Pancreas (tissue), 10 donors: ENCODE measurements at regions not wholly inside any gene's neighbourhood (a gene's known extent, or its start where the extent isn't known, plus 50 kb on each side); places are given as distances from the start of the nearest gene placed in this dataset.
A peak's percentile ranks its signal among the peaks of the same experiment; 100 is the strongest.

Experiments used
- ATAC-seq, 4 donors: fragments of 200-7000 bp; cut with Tn5 transposase; one replicate each; pipeline versions ENCODE4 v1.8.0 to v1.9.1; 2020; ENCODE audit warnings: mild to moderate bottlenecking in 4 of 4, moderate library complexity in 4 of 4
- DNase-seq, 6 donors: peaks; one replicate each; pipeline ENCODE4 v3.0.0-alpha.2; 2020
- FAIRE-seq: peaks from 2 replicates; lab custom pipeline; 2012; peaks lifted over from hg19 to GRCh38; lab: Jason Lieb, UNC
- H3K27ac ChIP-seq, 4 donors: fragments of 200-600 bp; sonication (generic); 1 replicate in 3 of 4; 2 replicates in 1 of 4; pipeline versions ENCODE4 v1.5.0 to v1.8.0; 2020
- H3K27me3 ChIP-seq, 4 donors: fragments of 200-600 bp; one replicate each; pipeline ENCODE4 v1.8.0; 2021
- H3K36me3 ChIP-seq, 3 donors: fragments of 200-600 bp; sonication (generic) in 1 of 3; one replicate each; pipeline versions ENCODE4 v1.5.0 to v1.8.0; 2020 to 2021
- H3K4me1 ChIP-seq, 3 donors: fragments of 200-600 bp; one replicate each; pipeline ENCODE4 v1.8.0; 2021
- H3K4me3 ChIP-seq, 4 donors: fragments of 200-600 bp; sonication (generic) in 2 of 4; one replicate each; pipeline versions ENCODE4 v1.5.0 to v1.8.0; 2020 to 2021
- H3K9me3 ChIP-seq, 4 donors: fragments of 200-600 bp; one replicate each; pipeline ENCODE4 v1.8.0; 2021
- CTCF ChIP-seq, 4 donors: fragments of 200-600 bp; sonication (generic) in 3 of 4; IDR thresholded peaks; one replicate each; pipeline versions ENCODE4 v1.5.0 to v1.8.0; 2021; ENCODE audit warnings: antibody characterized with exemption in 4 of 4
- WGBS, 2 donors: extraction: QIAGEN DNeasy Blood & Tissue Kit; methylation state at CpG; one replicate each; pipeline ENCODE4 v1.1.7; 2013; 5-methylcytosine and 5-hydroxymethylcytosine counted together
- intact Hi-C, 3 donors: fragments of 100-400 bp; cut with DNase I; formaldehyde crosslinking; loops; one replicate each; pipeline versions ENCODE4 v1.11.1 to v1.14.2; 2022
- donor health status: healthy with polysubstance abuse.
- donor health status: DM: no; HTN: no; CAD: no; lungs with moderate emphysema.
- donor health status: DM: no; HTN: no; CAD: no.
- donor health status: control.
- donor health status: control.
- donor health status: Bipolar disorder and iron deficiency.
- donor health status: DM: yes; HTN: yes; CAD: no.
- donor health status: DM: no; HTN: no; CAD: no.
- donor health status: DM: no; HTN: no; CAD: no.
- donor health status: DM: yes; HTN: yes; CAD: no.

- no peaks in the 10 kb centered on the region for H3K36me3 ChIP-seq
- no peaks in the 10 kb centered on the region for H3K27me3 ChIP-seq
- no peaks in the 10 kb centered on the region for H3K4me1 ChIP-seq
- ATAC-seq: no peak
- FAIRE-seq: no peak
- no peak overlapping the region for H3K4me3 ChIP-seq
- H3K9me3 ChIP-seq: no peaks in the 10 kb centered on the region
- TF ChIP-seq CTCF (IDR thresholded peaks at IDR 0.05): no peak
- WGBS, 2 donors: 63 to 81% methylated on average over 3 of the region's 3 CpGs
- intact Hi-C loops: no loop called here
- no peak for DNase-seq
- H3K27ac ChIP-seq: no peak overlapping the region
Observed at GRCh38 chr21:26635681-26636080, 62.6 kb upstream of the CYYR1 start.

- Histone ChIP-seq H3K9me3 (no peaks in the 10 kb centered on the region), H3K36me3 (no peaks in the 10 kb centered on the region), H3K4me1 (no peaks in the 10 kb centered on the region), H3K4me3 (no peak overlapping the region), H3K27ac (no peak overlapping the region), H3K27me3 (no peaks in the 10 kb centered on the region)
- FAIRE-seq (no peak), ATAC-seq (no peak), DNase-seq (no peak)
- 66 to 70% methylated on average over 2 of the region's 2 CpGs for WGBS, 2 donors
- no peak for TF ChIP-seq CTCF (IDR thresholded peaks at IDR 0.05)
- intact Hi-C loops: no loop called here
Observed at GRCh38 chr21:26632691-26633090, 59.6 kb upstream of the CYYR1 start.

GRCh38 chr21:26626187-26626586 is 53.1 kb upstream of the CYYR1 start:
- DNase-seq (peak in 1 of 6 donors; percentile 41), ATAC-seq (no peak), FAIRE-seq (no peak)
- intact Hi-C loops: no loop called here
- H3K4me3 ChIP-seq: no peak overlapping the region
- 81 to 86% methylated on average over 10 to 14 of the region's 14 CpGs for WGBS, 2 donors
- H3K36me3 ChIP-seq: no peaks in the 10 kb centered on the region
- H3K9me3 ChIP-seq: no peaks in the 10 kb centered on the region
- no peaks in the 10 kb centered on the region for H3K4me1 ChIP-seq
- no peak overlapping the region for H3K27ac ChIP-seq
- H3K27me3 ChIP-seq: no peaks in the 10 kb centered on the region
- no peak for TF ChIP-seq CTCF (IDR thresholded peaks at IDR 0.05)

- ATAC-seq: no peak
- no peak for TF ChIP-seq CTCF (IDR thresholded peaks at IDR 0.05)
- Histone ChIP-seq H3K27me3 (no peaks in the 10 kb centered on the region), H3K9me3 (no peaks in the 10 kb centered on the region), H3K36me3 (no peaks in the 10 kb centered on the region), H3K4me1 (no peaks in the 10 kb centered on the region), H3K27ac (no peak overlapping the region), H3K4me3 (no peak overlapping the region)
- intact Hi-C loops: no loop called here
- WGBS, 2 donors: 66 to 68% methylated on average over 6 of the region's 6 CpGs
- DNase-seq: peak in 1 of 6 donors; percentile 49
- no peak for FAIRE-seq
Observed at GRCh38 chr21:26624983-26625519, 52.0 kb upstream of the CYYR1 start.
